Testis (tissue), 2 donors: ENCODE measurements at regions not wholly inside any gene's neighbourhood (a gene's known extent, or its start where the extent isn't known, plus 50 kb on each side); places are given as distances from the start of the nearest gene placed in this dataset.

Experiments
- DNase-seq: peaks from one replicate; pipeline ENCODE4 v3.0.0-alpha.2; 2019
- H3K27ac ChIP-seq, 2 donors: fragments of 200-600 bp; sonication (generic); one replicate each; pipeline ENCODE4 v1.5.1; 2019
- H3K27me3 ChIP-seq: fragments of 200-600 bp; sonication (generic); one replicate; pipeline ENCODE4 v1.5.1; 2019
- H3K36me3 ChIP-seq: fragments of 200-600 bp; sonication (generic); one replicate; pipeline ENCODE4 v1.5.1; 2017; ENCODE audit warnings: low read depth; ENCODE audit errors: missing control alignments
- H3K4me1 ChIP-seq: fragments of 200-600 bp; sonication (generic); one replicate; pipeline ENCODE4 v1.5.1; 2019
- H3K4me3 ChIP-seq, 2 donors: fragments of 200-600 bp; sonication (generic); one replicate each; pipeline ENCODE4 v1.5.1; 2017 to 2019
- H3K9me3 ChIP-seq: fragments of 200-600 bp; sonication (generic); one replicate; pipeline ENCODE4 v1.5.1; 2017
- CTCF ChIP-seq, 3 experiments: fragments of 450-650 bp in 2 of 3; fragments of 200-600 bp in 1 of 3; sonication (generic) in 1 of 3; IDR thresholded peaks; one replicate each; pipeline ENCODE4 v1.5.1; 2016 to 2019; ENCODE audit warnings: antibody characterized with exemption in 3 of 3, mild to moderate bottlenecking in 2 of 3, moderate library complexity in 1 of 3
- POLR2A ChIP-seq: fragments of 450-650 bp; IDR thresholded peaks from one replicate; pipeline ENCODE4 v1.6.1; 2017; ENCODE audit warnings: antibody characterized with exemption, mild to moderate bottlenecking, moderate library complexity
- WGBS, 2 donors: methylation state at CpG; one replicate each; pipeline ENCODE4 v1.1.5; 2018; 5-methylcytosine and 5-hydroxymethylcytosine counted together
- intact Hi-C: fragments of 100-400 bp; cut with DNase I; formaldehyde crosslinking; loops from one replicate; pipeline ENCODE4 v1.15.1; 2023; ENCODE audit warnings: low total_unique reads

DNA sequence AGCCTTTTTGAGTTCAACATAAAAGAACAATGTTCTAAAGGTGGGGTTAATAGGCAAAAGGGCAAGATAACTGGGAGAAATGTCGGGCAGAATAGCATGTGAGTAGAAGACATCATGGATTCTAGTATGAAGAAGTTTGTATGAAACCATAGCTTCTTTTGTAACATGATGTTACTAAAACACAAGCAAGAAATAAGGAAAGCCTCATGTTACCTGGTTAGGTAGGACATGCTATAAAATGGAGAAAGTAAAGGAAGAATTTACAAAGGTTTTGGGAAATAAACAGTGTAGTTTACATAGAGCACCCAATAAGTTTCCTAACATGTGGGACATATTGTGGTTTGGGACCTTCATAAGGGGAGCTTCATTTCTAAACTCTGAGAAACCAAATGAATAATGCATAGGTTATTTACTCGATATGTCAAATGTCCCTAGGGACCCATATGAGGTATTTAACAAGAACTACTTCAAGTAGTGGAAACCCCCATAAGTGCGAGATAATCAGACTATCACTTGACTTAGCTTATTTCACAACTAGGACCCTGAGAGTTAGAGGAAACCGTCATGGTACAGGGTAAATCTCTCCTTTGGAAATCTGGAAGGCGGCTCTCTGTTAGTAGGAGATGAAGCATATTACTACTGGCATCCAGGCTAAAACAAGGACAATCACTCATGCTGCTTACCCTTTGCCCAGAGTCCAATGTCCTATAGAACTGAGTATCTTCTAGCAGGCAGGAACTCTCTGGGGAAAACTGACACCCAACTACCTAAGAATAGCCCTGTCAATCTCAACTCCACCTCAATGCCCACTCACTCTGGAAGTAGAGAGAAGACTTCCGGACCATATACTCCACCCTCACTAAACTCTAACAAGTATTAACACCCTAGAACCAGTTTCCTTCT is 57.5 kb downstream of the ILRUN start:
- TF ChIP-seq POLR2A (no peak), CTCF (IDR thresholded peaks at IDR 0.05) (no peak)
- WGBS, 2 donors = 86 to 93% methylated on average over 6 of the region's 6 CpGs
- Histone ChIP-seq H3K4me1 (no peaks in the 10 kb centered on the region), H3K4me3 (no peak overlapping the region), H3K9me3 (no peaks in the 10 kb centered on the region), H3K27ac (no peak overlapping the region), H3K27me3 (no peaks in the 10 kb centered on the region), H3K36me3 (no peaks in the 10 kb centered on the region)
- DNase-seq = no peak
- intact Hi-C loops = no loop called here

DNA sequence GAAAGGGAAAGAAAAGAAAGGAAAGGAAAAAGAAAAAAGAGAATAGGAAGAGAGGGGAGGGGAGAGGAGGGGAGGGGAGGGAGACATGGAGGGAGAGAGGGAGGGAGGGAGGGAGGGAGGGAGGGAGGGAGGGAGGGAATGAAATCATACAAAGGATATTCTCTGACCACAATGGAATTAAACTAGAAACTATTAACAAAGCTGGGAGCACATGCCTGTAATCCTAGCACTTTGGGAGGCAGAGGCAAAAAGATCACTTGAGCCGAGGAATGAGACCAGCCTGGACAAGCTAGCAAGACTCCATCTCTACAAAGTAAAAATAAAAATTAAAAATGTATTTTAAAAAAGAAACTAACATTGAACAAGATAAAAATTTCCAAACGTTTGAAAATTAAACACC is 62.8 kb downstream of the ILRUN start:
- Histone ChIP-seq H3K27ac (no peak overlapping the region), H3K4me3 (no peak overlapping the region), H3K36me3 (no peaks in the 10 kb centered on the region), H3K4me1 (no peaks in the 10 kb centered on the region), H3K9me3 (no peaks in the 10 kb centered on the region), H3K27me3 (no peaks in the 10 kb centered on the region)
- intact Hi-C loops = no loop called here
- TF ChIP-seq CTCF (IDR thresholded peaks at IDR 0.05) = no peak
- no peak for TF ChIP-seq POLR2A
- DNase-seq = no peak
- WGBS, 2 donors = 63 to 68% methylated on average over 2 of the region's 2 CpGs

GRCh38 chr6:34633256-34633655 is 63.3 kb downstream of the ILRUN start:
- 98 to 100% methylated on average over 2 of the region's 2 CpGs for WGBS, 2 donors
- no peak overlapping the region for H3K27ac ChIP-seq
- TF ChIP-seq CTCF (IDR thresholded peaks at IDR 0.05) (no peak), POLR2A (no peak)
- no peaks in the 10 kb centered on the region for H3K4me1 ChIP-seq
- H3K4me3 ChIP-seq = no peak overlapping the region
- intact Hi-C loops = no loop called here
- no peaks in the 10 kb centered on the region for H3K36me3 ChIP-seq
- H3K9me3 ChIP-seq = no peaks in the 10 kb centered on the region
- no peak for DNase-seq
- no peaks in the 10 kb centered on the region for H3K27me3 ChIP-seq

GRCh38 chr6:34630040-34630439 is 66.5 kb downstream of the ILRUN start:
- Histone ChIP-seq H3K27me3 (no peaks in the 10 kb centered on the region), H3K27ac (no peak overlapping the region), H3K4me1 (no peaks in the 10 kb centered on the region), H3K4me3 (no peak overlapping the region), H3K9me3 (no peaks in the 10 kb centered on the region), H3K36me3 (no peaks in the 10 kb centered on the region)
- TF ChIP-seq POLR2A = no peak
- TF ChIP-seq CTCF (IDR thresholded peaks at IDR 0.05) = no peak
- intact Hi-C loops = no loop called here
- 76 to 77% methylated on average over 6 of the region's 6 CpGs for whole genome bisulfite sequencing, 2 donors
- no peak for DNase-seq

DNA sequence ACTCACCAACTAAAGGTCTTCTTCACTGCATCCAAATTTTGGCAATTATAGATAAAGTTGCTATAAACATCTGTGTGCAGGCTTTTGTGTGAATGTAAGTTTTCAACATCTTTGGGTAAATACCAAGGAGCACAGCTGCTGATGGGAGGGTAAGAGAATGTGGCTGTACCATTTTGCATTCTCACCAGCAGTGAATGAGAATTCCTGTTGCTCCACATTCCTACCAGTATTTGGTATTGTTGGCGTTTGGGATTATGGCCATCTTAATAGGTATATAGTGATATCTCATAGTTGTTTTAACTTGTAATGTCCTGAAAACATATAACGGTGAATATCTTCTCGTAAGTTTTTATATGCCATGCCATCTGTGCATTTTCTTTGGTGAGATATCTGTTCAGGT is 69.3 kb downstream of the ILRUN start:
- Histone ChIP-seq H3K36me3 (no peaks in the 10 kb centered on the region), H3K9me3 (no peaks in the 10 kb centered on the region), H3K4me1 (no peaks in the 10 kb centered on the region), H3K27me3 (no peaks in the 10 kb centered on the region), H3K4me3 (no peak overlapping the region), H3K27ac (no peak overlapping the region)
- intact Hi-C loops = no loop called here
- 90 to 97% methylated on average over 3 of the region's 3 CpGs for WGBS, 2 donors
- no peak for DNase-seq
- TF ChIP-seq POLR2A = no peak
- no peak for TF ChIP-seq CTCF (IDR thresholded peaks at IDR 0.05)
